GM19238 (cell line): ENCODE measurements at regions not wholly inside any gene's neighbourhood (a gene's known extent, or its start where the extent isn't known, plus 50 kb on each side); places are given as distances from the start of the nearest gene placed in this dataset.
"Not testable (repeated sequence)": the region's sequence is repeated elsewhere in the genome, so short reads cannot be mapped to it uniquely, and the experiment has no call there.

ENCODE experiments used
- DNase-seq: peaks from one replicate; pipeline ENCODE4 v3.0.0; 2011; ENCODE audit warnings: low spot score; ENCODE audit not compliant: insufficient read length

- DNase-seq = no peak
These were observed 156.3 kb downstream of the KBTBD8 start for GRCh38 chr3:67154429-67154828.

GRCh38 chr3:67167481-67167880, 169.4 kb downstream of the KBTBD8 start:
- no peak for DNase-seq

GRCh38 chr3:67171841-67172240, 173.7 kb downstream of the KBTBD8 start:
- no peak for DNase-seq

GRCh38 chr3:67173130-67173529, 175.0 kb downstream of the KBTBD8 start:
- DNase-seq = not testable (repeated sequence)

- no peak for DNase-seq
These were observed 178.3 kb downstream of the KBTBD8 start for GRCh38 chr3:67176396-67176795.

- no peak for DNase-seq
These were observed 194.4 kb downstream of the KBTBD8 start for GRCh38 chr3:67192466-67192865.

GRCh38 chr3:67196677-67197076, 198.6 kb downstream of the KBTBD8 start:
- no peak for DNase-seq

GRCh38 chr3:67198374-67198773, 200.3 kb downstream of the KBTBD8 start:
- no peak for DNase-seq

GRCh38 chr3:67200618-67201017, 202.5 kb downstream of the KBTBD8 start:
- DNase-seq = no peak

GRCh38 chr3:67201026-67201425, 202.9 kb downstream of the KBTBD8 start:
- no peak for DNase-seq

- DNase-seq = no peak
These were observed 203.9 kb downstream of the KBTBD8 start for GRCh38 chr3:67202053-67202452.

GRCh38 chr3:67204951-67205350, 206.8 kb downstream of the KBTBD8 start:
- DNase-seq = no peak

- DNase-seq = no peak
These were observed 217.6 kb downstream of the KBTBD8 start for GRCh38 chr3:67215690-67216089.

- no peak for DNase-seq
These were observed 228.9 kb downstream of the KBTBD8 start for GRCh38 chr3:67227030-67227429.

- DNase-seq = no peak
These were observed 230.0 kb downstream of the KBTBD8 start for GRCh38 chr3:67228136-67228535.

GRCh38 chr3:67232642-67233041, 234.5 kb downstream of the KBTBD8 start:
- DNase-seq = no peak

GRCh38 chr3:67239353-67239752, 241.2 kb downstream of the KBTBD8 start:
- no peak for DNase-seq

- DNase-seq = no peak
These were observed 243.0 kb downstream of the KBTBD8 start for GRCh38 chr3:67241084-67241483.

GRCh38 chr3:67244130-67244529, 246.0 kb downstream of the KBTBD8 start:
- no peak for DNase-seq

- no peak for DNase-seq
These were observed 247.4 kb downstream of the KBTBD8 start for GRCh38 chr3:67245545-67245944.

GRCh38 chr3:67248726-67249125, 250.6 kb downstream of the KBTBD8 start:
- no peak for DNase-seq

- DNase-seq = not testable (repeated sequence)
These were observed 254.8 kb downstream of the KBTBD8 start for GRCh38 chr3:67252906-67253305.

- DNase-seq = no peak
These were observed 280.0 kb downstream of the KBTBD8 start for GRCh38 chr3:67278015-67278618.

- no peak for DNase-seq
These were observed 288.5 kb downstream of the KBTBD8 start for GRCh38 chr3:67286586-67286985.
